22Rv1 (cell line): ENCODE measurements at regions not wholly inside any gene's neighbourhood (a gene's known extent, or its start where the extent isn't known, plus 50 kb on each side); places are given as distances from the start of the nearest gene placed in this dataset.

Source experiments
- CTCF ChIP-seq: fragments of 450-650 bp; IDR thresholded peaks from 2 replicates; pipeline ENCODE4 v1.5.1; 2017; ENCODE audit warnings: mild to moderate bottlenecking
- ZFX ChIP-seq: fragments of 450-650 bp; IDR thresholded peaks from 2 replicates; pipeline ENCODE4 v1.6.1; 2017; ENCODE audit warnings: antibody characterized with exemption, borderline replicate concordance

- TF ChIP-seq CTCF (no peak), ZFX (no peak)
These were observed 391.2 kb downstream of the BCAT1 start for GRCh38 chr12:24557738-24558137.
